IPS-18c (cell line): ENCODE measurements at regions not wholly inside any gene's neighbourhood (a gene's known extent, or its start where the extent isn't known, plus 50 kb on each side); places are given as distances from the start of the nearest gene placed in this dataset.
"Not testable (repeated sequence)": the region's sequence is repeated elsewhere in the genome, so short reads cannot be mapped to it uniquely, and the experiment has no call there.

Experiments
- H3K4me3 ChIP-seq: 2 replicates; pipeline ENCODE4 v1.7.0; 2013; ENCODE audit warnings: low read depth, mild to moderate bottlenecking, low read length, moderate library complexity; ENCODE audit not compliant: insufficient read depth
- H3K9me3 ChIP-seq: one replicate; pipeline ENCODE4 v1.6.1; 2013; ENCODE audit warnings: mild to moderate bottlenecking, low read length, moderate library complexity; ENCODE audit not compliant: control insufficient read depth, insufficient read depth

DNA sequence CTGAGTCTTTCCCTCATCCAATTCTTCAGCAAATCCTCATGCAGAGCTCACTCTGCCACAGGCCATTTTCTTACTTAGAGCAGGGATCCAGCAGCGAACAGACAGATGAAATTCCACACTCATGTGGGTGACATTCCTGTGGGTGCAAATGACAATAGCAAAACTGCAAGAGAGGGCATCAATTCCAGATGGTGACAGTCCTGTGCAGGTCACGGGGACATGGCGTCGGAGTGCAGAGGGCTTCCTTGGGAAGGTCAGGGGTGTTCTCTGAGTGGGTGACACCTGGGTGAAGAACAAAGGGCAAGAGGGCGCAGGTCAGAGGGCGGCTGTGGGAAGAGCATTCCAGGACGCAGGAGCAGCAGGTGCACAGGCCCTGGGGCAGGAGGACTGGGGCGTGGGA is 500.0 kb downstream of the PREX1 start:
- not testable (repeated sequence) for H3K4me3 ChIP-seq, H3K9me3 ChIP-seq

DNA sequence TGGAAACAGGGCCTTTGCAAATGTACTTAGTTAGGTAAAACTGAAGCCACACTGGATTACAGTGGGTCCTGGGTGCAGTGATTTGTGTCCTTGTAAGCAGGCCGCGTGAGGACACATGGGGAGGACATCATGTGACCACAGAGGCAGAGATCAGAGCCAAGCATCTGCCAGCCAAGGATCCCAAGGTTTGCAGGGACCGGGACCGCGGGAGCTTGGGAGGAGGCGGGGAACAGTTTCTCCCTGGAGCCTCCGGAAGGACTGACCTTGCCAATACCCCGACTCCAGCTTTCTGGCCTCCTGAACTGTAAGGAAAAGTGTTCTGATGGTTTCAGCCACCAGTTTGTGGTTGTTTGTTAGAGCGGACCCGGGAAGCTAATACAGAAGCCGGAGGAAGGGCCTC is 500.9 kb downstream of the PREX1 start:
- Histone ChIP-seq H3K9me3 (no peaks in the 10 kb centered on the region), H3K4me3 (no peak overlapping the region)

- Histone ChIP-seq H3K4me3 (no peak overlapping the region), H3K9me3 (no peaks in the 10 kb centered on the region)
Observed at GRCh38 chr20:48326434-48326691, 501.4 kb downstream of the PREX1 start.

- Histone ChIP-seq H3K9me3 (no peaks in the 10 kb centered on the region), H3K4me3 (no peak overlapping the region)
Observed at GRCh38 chr20:48325656-48326433, 502.0 kb downstream of the PREX1 start.

- Histone ChIP-seq H3K9me3 (no peaks in the 10 kb centered on the region), H3K4me3 (no peak overlapping the region)
Observed at GRCh38 chr20:48324744-48325143, 503.1 kb downstream of the PREX1 start.

DNA sequence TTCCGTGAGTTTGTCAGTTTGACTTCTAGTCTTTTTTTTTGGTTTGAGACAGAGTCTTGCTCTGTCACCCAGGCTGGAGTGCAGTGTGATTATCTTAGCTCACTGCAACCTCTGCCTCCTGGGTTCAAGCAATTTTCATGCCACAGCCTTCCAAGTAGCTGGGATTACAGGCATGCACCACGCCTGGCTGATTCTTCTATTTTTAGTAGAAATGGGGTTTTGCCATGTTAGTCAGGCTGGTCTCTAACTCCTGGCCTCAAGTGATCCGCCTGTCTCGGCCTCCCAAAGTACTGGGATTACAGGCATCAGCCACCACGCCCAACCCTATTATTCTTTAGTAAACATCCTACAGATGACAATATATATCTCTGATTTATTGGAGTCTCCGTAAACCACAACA is 506.5 kb downstream of the PREX1 start:
- peaks cover 4% of the 10 kb centered on the region for H3K9me3 ChIP-seq

DNA sequence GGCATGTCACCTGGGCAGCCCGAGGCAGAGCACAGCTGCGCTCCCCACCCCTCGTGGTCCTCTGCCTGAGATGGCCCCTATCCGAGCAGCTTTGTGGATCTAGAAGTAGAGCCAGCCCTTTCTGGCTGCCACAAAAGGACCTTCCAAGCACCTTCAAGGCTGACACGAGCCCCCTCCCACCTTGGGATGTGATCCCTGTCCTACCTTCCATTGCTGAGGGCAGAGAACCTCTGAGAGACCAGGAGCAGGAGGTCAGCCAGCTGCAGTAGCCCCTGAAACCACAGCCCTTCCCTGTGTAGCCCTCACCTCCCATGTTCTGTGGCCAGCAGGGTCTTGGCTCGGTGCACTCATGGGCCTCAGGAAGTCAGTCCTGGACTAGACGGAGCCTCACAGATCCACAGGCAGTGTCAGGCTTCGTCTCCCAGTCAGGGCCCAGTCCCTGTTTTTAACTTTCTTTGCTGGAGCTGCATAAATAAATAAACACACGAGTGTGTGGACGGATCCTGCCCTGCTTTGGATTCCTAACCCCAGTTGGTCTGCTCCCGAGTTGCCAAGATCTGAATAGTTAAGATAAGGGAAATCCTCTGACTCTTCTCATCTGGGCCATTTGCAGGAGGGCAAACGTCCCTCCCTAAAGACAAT is 507.7 kb downstream of the PREX1 start:
- H3K4me3 ChIP-seq, result no peak overlapping the region
- H3K9me3 ChIP-seq, result peaks cover 4% of the 10 kb centered on the region

More for the DNA sequence above, 506.5 kb downstream of the PREX1 start:
- no peak overlapping the region for H3K4me3 ChIP-seq

- no peak overlapping the region; the same call in 1 of the 2 replicates for H3K4me3 ChIP-seq
- H3K9me3 ChIP-seq, result peaks cover 4% of the 10 kb centered on the region
Observed at GRCh38 chr20:48317578-48317977, 510.2 kb downstream of the PREX1 start.

DNA sequence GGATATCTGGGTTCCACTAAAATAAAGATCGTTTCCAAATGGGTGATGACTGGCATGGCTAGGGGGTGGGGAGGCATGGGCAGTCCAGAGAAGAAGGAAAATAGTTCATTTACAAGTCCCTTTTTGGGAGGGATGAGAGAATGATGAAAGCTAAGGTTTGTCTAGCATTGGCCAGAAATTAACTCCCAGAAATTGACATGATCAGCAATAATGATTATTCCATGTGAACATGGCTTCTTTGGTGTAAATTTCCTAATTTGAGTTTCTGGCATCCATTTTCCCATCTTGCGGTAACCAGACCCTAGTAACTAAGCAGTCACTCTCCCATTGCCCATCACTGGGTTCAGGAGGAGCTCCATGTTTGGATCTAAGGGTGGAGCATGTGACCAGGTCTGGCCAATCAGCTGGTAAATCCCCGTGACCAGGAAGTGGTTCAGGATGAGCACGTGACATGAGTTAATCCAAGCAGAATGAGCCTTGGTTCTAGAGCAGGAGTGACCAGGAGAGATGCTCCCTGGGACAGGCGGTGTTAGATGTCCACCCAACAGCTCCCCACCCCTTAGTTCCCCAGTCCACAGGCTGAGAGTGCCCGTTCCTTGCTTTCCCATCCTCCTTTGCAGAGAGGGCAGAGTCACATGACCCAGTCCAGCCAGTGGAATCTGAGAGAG is 512.7 kb downstream of the PREX1 start:
- no peak overlapping the region for H3K4me3 ChIP-seq
- H3K9me3 ChIP-seq, result peaks cover 4% of the 10 kb centered on the region

DNA sequence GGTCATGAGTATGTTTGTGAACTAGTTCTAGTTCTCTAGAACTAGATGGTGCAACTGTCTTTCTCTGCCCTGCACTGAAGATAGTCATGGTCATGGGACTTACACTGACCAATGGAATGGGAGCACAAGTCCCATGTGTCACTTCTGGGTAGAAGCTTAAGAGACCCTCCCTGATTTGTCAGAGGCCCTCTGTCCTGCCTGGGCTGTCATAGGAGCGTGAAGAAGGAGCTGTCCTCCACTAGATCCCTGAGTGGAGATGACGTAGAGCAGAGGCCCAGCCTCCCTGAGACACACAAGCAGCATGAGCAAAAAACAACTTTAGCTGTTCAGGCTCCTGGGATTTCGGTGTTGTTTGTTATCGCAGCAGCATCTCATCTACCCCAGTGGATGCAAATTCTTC is 514.5 kb downstream of the PREX1 start:
- H3K4me3 ChIP-seq, result no peak overlapping the region
- no peaks in the 10 kb centered on the region for H3K9me3 ChIP-seq

DNA sequence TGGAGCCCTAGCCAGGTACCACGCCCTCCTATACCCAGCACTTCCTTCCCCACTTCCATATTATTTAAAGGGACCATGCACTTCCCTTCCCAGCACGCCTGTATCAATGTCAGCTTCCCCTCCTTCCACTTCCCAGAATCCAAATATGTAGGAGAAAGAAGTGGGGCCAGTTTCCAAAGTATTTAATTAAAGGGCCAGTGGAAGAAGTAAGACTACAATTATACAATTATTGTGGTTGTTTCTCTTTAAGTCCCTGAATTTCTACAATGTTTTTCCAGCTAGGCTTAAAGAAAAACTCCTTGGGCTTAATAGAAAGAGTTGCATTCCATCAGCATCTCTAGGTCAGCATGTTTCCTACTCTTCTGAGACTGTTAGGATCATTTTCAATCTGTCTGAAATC is 515.8 kb downstream of the PREX1 start:
- no peaks in the 10 kb centered on the region for H3K9me3 ChIP-seq
- no peak overlapping the region for H3K4me3 ChIP-seq

DNA sequence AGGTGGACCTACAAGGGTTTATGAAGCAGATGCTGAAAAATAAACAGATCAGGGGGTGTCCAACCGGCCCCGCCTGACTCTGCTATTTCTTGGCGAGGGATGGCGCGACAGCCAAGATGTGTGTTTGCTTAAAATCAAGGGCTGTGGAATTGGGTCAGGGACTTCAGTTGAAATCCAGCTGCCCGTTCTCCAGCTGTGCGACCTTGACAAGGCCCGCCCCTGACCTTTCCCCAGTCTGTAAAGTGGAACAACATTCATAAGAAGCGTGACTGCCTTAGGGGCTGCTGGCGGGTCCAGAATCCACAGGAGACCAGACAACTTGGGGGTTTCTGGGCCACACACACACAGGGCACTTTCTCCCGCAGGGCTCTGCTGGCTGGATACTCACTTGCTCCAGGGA is 517.5 kb downstream of the PREX1 start:
- Histone ChIP-seq H3K4me3 (no peak overlapping the region), H3K9me3 (no peaks in the 10 kb centered on the region)

DNA sequence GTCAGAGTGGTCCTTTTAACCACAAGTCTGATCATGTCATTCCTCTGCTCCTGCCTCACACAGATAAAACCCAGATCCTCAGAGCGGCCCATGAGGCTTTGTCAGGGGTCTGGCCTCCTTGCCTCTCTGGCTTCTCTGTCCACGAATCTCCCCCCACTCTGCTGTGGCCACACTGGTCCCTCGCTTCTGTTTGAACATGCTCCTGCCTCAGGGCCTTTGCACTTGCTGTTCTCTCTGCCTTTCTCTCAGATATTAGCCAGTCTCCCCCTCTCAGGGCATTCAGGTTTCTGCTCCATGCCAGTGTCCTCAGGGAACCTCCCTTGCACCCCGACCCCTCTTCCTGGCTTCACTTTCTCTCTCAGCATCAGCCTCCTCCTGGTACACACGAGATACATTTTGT is 518.5 kb downstream of the PREX1 start:
- Histone ChIP-seq H3K4me3 (no peak overlapping the region), H3K9me3 (no peaks in the 10 kb centered on the region)

GRCh38 chr20:48308882-48309281 is 518.9 kb downstream of the PREX1 start:
- H3K9me3 ChIP-seq, result no peaks in the 10 kb centered on the region
- no peak overlapping the region for H3K4me3 ChIP-seq

DNA sequence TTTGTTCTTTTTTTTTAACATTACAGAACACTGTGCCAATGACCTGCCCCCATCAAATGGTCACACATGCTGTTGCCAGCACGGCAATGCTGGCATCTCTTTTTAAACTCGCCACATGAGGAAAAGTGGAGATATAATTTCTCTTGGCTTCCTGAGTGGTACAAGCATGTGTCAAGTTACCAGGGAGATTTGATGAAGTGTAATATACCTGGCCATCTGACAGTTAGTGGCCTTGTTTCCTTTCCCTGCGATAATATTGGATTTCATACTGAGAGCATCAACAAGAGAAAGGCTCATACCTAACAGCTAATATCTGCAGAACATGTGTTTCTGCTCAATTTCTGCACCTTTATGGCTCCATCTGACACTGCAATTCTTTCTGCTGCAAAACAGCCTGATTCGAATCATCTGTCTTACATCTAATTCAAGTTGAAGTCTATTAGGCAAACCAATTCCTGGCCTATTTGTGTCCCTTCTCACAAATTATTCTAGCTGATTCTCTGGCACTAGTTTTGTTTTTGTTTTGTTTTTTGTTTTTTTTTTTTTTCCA is 519.5 kb downstream of the PREX1 start:
- no peaks in the 10 kb centered on the region for H3K9me3 ChIP-seq
- H3K4me3 ChIP-seq, result no peak overlapping the region

- Histone ChIP-seq H3K4me3 (no peak overlapping the region), H3K9me3 (no peaks in the 10 kb centered on the region)
Observed at GRCh38 chr20:48307277-48307676, 520.5 kb downstream of the PREX1 start.

GRCh38 chr20:48302844-48303542 is 517.7 kb upstream of the SULF2 start:
- no peaks in the 10 kb centered on the region for H3K9me3 ChIP-seq
- no peak overlapping the region for H3K4me3 ChIP-seq

- no peak overlapping the region for H3K4me3 ChIP-seq
- H3K9me3 ChIP-seq, result no peaks in the 10 kb centered on the region
Observed at GRCh38 chr20:48302149-48302548, 516.9 kb upstream of the SULF2 start.
